ENCODE measurements at regions not wholly inside any gene's neighbourhood (a gene's known extent, or its start where the extent isn't known, plus 50 kb on each side); places are given as distances from the start of the nearest gene placed in this dataset.

DNA sequence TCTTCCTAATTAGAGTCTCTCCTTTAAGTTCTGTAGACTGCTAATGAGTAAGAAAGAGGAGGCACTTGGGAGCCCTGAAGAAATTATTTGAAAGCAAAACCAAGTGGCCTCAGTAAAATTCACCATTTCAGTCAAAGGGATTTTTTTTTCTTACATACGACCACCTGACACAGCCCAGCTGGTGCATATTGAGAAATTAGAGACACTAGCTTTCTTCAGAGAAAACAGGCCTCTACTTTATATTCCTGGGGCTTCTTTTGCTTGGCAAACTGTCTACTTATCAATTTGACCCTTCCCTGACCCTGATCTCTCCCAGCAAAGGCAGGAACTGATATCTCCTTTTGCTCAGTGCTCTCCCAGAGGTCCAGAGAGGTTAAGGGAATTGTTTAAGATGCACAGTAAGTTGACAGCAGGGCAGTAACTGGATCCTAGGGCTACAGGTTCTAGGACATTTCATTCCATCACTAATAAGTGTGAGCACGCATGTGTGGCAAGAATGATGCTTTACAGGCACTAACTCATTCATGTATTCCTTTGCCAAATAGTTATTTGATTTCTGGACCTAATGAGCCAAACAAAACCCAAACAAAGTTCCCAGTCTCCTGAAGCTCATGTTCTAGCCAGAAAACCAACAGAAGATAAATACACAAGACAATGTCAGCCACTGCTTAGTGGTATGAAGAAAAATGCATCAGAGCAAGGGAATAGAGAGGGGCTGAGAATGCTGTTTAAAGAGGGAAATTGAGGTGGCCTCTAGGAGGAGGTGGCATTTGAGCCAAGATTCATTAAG lies 467.6 kb downstream of the SOX6 start:
- Histone ChIP-seq H3K9ac (no peak overlapping the region), H3K4me1 (no peaks in the 10 kb centered on the region), H3K9me3 (replicated peaks in 1 of 11) (no peaks in the 10 kb centered on the region), H3K36me3 (no peaks in the 10 kb centered on the region), H3K27ac (no peak overlapping the region), H3K27me3 (no peaks in the 10 kb centered on the region), H3K4me2 (no peak overlapping the region), H4K20me1 (no peaks in the 10 kb centered on the region; a peak in 1 of 22 replicates), H3K4me3 (no peak overlapping the region)
- no peak for TF ChIP-seq Cebpa-rat (IDR thresholded peaks at IDR 0.05)

DNA sequence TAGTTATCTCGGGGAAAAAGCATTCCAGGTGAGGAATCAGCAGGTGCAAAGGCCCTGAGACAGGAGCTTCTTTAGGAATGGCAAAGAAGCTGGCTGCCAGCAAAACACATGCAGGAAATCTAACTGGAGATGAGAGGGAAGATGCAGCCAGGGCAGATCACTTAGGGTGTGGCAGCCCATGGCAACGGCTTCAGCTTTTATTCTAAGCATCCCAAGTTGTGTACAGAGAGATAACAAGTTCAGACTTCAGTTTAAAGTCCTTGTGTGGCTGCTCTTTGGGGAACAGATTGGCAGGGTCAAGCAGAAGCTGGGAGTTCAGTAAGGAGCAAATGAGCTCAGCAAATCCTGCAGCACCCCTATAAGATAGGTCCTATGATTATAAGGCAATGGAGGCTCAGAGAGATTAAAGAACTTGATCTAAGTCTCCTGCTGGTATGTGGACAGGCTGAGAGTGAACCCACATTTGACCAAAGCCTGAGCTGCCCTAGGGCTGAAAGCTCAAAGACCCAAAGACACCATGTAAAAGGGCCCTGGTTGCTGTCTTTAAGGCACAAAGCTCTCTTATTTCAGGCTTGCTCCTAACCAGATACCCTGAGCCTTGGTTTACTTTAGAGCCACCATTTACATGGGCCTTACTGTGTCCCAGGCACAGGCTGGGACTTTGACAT lies 466.8 kb downstream of the SOX6 start:
- H3K36me3 ChIP-seq = no peaks in the 10 kb centered on the region
- no peaks in the 10 kb centered on the region for H3K4me1 ChIP-seq
- H3K27me3 ChIP-seq = no peaks in the 10 kb centered on the region
- H3K9me3 ChIP-seq (replicated peaks in 1 of 11) = no peaks in the 10 kb centered on the region
- no peak overlapping the region for H3K27ac ChIP-seq
- H4K20me1 ChIP-seq = no peaks in the 10 kb centered on the region; a peak in 1 of 22 replicates
- H3K4me3 ChIP-seq = no peak overlapping the region
- H3K9ac ChIP-seq = no peak overlapping the region
- TF ChIP-seq Cebpa-rat (IDR thresholded peaks at IDR 0.05) = no peak
- H3K4me2 ChIP-seq = no peak overlapping the region

DNA sequence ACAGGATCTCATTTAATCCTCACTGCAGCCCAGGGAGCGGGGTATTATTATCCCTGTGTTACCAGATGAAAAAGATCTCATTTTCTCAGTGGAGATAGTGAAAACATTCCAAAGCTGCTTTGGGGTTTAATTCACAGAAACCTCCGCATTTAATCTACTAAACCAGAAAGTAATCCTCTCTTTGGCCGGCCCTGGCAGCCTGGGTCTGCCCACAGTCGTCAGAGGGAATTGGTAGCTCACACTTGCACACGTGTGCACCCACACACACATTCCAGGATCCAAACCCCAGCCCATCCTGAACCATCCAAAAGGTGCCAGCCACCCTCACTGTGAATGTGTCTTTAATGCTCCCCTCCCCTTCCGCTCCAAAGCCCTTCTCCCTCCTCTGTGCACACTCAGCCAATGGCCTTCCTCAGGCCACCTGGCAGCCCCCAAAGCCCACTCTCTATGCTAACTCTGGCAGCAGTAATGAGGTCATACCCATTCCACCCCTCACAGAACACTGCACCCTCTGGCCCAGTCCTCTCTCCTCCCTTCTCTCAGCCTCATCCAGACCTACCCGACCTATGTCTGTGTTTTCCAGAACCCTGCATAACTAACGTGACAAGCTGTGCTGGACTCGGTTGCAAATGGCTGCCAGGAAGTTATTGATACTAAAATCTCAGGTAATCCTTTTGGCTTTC lies 466.2 kb downstream of the SOX6 start:
- Histone ChIP-seq H3K36me3 (no peaks in the 10 kb centered on the region), H3K4me2 (no peak overlapping the region), H4K20me1 (no peaks in the 10 kb centered on the region), H3K27me3 (no peaks in the 10 kb centered on the region), H3K27ac (no peak overlapping the region), H3K9ac (no peak overlapping the region), H3K4me1 (no peaks in the 10 kb centered on the region), H3K9me3 (replicated peaks in 1 of 11) (no peaks in the 10 kb centered on the region), H3K4me3 (no peak overlapping the region)
- TF ChIP-seq Cebpa-rat (IDR thresholded peaks at IDR 0.05) = no peak

DNA sequence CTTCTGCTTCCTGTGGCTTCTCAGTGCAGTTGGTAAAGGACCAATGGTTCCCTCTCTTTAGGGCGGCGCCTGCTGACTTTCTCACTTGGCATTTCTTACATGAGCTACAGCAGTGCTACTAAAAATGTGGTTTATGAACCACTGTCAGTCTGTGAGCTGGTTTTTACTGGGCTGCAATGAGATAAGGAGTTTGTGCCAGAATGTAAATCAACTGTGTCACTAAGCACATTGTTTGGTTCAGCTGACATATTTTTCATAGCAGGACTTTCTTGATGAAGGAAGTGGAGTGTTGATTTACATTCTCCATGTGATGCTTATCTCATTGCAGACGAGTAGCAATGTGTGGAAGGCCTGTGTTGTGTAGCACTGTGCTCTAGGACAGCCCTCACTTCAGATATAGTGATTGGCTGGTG lies 463.3 kb downstream of the SOX6 start:
- no peak overlapping the region for H3K27ac ChIP-seq
- H4K20me1 ChIP-seq = no peaks in the 10 kb centered on the region; a peak in 1 of 22 replicates
- H3K4me3 ChIP-seq = no peak overlapping the region
- H3K9me3 ChIP-seq (replicated peaks in 1 of 11) = no peaks in the 10 kb centered on the region
- peaks cover 0 to 9% (median 7%) of the 10 kb centered on the region in 10 experiments; a peak in 11 of 20 replicates for H3K4me1 ChIP-seq
- no peak overlapping the region for H3K9ac ChIP-seq
- no peak overlapping the region for H3K4me2 ChIP-seq
- no peaks in the 10 kb centered on the region for H3K27me3 ChIP-seq
- no peak for TF ChIP-seq Cebpa-rat (IDR thresholded peaks at IDR 0.05)
- H3K36me3 ChIP-seq = no peaks in the 10 kb centered on the region

DNA sequence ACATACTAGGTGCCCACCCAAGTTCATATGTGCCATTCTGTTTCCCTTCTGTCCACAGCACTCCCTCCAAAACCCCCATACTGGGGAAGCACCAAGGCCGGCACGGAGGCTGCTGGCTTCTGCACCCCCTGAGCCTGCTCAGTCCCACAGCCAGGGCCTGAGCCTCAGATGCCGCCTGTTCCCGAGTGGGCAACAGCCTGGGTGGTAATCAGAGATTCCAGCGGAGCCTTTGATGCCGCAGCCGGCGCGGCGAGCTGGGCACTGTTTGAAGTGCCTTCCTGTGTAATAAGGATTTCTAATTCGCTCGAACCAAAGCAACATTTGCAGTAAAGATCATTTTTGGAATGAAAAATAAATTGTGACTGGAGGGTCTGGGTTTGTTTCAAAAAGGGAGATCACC lies 460.3 kb downstream of the SOX6 start:
- no peaks in the 10 kb centered on the region; a peak in 1 of 22 replicates for H4K20me1 ChIP-seq
- no peak overlapping the region for H3K9ac ChIP-seq
- H3K4me1 ChIP-seq = peaks cover 0 to 9% (median 7%) of the 10 kb centered on the region in 10 experiments; a peak in 11 of 20 replicates
- no peak overlapping the region for H3K4me2 ChIP-seq
- no peak overlapping the region for H3K27ac ChIP-seq
- H3K4me3 ChIP-seq = no peak overlapping the region
- H3K9me3 ChIP-seq (replicated peaks in 1 of 11) = no peaks in the 10 kb centered on the region
- no peaks in the 10 kb centered on the region for H3K36me3 ChIP-seq
- H3K27me3 ChIP-seq = no peaks in the 10 kb centered on the region
- no peak for TF ChIP-seq Cebpa-rat (IDR thresholded peaks at IDR 0.05)

- H3K4me3 ChIP-seq = no peak overlapping the region
- no peaks in the 10 kb centered on the region for H3K9me3 ChIP-seq (replicated peaks in 1 of 11)
- no peak overlapping the region for H3K9ac ChIP-seq
- no peaks in the 10 kb centered on the region for H3K27me3 ChIP-seq
- H3K4me2 ChIP-seq = no peak overlapping the region
- H3K36me3 ChIP-seq = no peaks in the 10 kb centered on the region
- TF ChIP-seq Cebpa-rat (IDR thresholded peaks at IDR 0.05) = no peak
- no peak overlapping the region for H3K27ac ChIP-seq
- no peaks in the 10 kb centered on the region; a peak in 1 of 22 replicates for H4K20me1 ChIP-seq
- peaks cover 0 to 9% (median 7%) of the 10 kb centered on the region in 10 experiments; a peak in 11 of 20 replicates for H3K4me1 ChIP-seq
These were observed 459.8 kb downstream of the SOX6 start for GRCh38 chr11:15896530-15896929.

DNA sequence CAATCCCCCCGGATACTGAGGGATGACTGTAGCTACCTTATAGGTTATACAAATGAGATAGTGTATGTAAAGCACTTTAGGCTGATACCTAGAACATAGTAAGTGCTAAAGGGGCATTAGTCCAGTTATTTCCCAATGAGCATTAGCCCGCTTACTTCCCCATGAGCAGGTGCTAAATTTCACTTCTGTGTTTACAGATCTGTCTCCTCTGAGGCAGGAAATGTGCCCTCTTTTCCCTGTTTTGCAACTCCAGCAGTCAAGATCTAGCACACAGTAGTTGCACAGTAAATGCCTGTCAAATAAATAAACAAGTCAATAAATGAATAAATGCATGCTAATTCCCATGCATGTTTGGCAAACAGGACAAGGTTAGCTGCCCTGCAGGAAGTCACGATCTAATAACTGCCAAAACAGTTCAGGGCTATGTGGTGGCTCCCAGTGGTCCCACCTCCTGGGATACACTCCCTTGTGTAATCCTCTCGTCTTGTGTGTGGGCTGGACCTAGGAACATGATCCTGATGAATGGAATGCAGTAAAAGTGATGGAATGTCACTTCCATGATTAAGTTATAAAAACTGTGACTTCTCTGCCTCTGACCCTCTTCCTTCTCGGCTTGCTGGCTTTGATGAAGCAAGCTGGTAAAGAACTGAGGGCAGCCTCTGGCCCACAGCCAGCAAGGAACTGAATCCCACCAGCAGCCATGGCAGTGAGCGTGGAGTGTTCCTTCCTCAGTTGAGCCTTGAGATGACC lies 459.0 kb downstream of the SOX6 start:
- no peak overlapping the region for H3K4me3 ChIP-seq
- H3K27me3 ChIP-seq = no peaks in the 10 kb centered on the region
- peak overlapping the region in 8 of 11 experiments; percentile 4 to 30 (median 12); a peak in 3 of 22 replicates for H3K4me2 ChIP-seq
- no peak overlapping the region for H3K9ac ChIP-seq
- H3K4me1 ChIP-seq = peaks cover 0 to 9% (median 7%) of the 10 kb centered on the region in 10 experiments; a peak in 11 of 20 replicates
- H4K20me1 ChIP-seq = no peaks in the 10 kb centered on the region; a peak in 1 of 22 replicates
- no peak overlapping the region for H3K27ac ChIP-seq
- no peaks in the 10 kb centered on the region for H3K36me3 ChIP-seq
- TF ChIP-seq Cebpa-rat (IDR thresholded peaks at IDR 0.05) = no peak
- H3K9me3 ChIP-seq (replicated peaks in 1 of 11) = no peaks in the 10 kb centered on the region

GRCh38 chr11:15901054-15901453 lies 455.3 kb downstream of the SOX6 start:
- no peaks in the 10 kb centered on the region; a peak in 1 of 22 replicates for H4K20me1 ChIP-seq
- H3K27me3 ChIP-seq = no peaks in the 10 kb centered on the region
- no peaks in the 10 kb centered on the region for H3K36me3 ChIP-seq
- peaks cover 0 to 9% (median 7%) of the 10 kb centered on the region in 10 experiments; a peak in 11 of 20 replicates for H3K4me1 ChIP-seq
- H3K27ac ChIP-seq = no peak overlapping the region
- no peaks in the 10 kb centered on the region for H3K9me3 ChIP-seq (replicated peaks in 1 of 11)
- H3K4me2 ChIP-seq = no peak overlapping the region
- H3K4me3 ChIP-seq = no peak overlapping the region
- no peak for TF ChIP-seq Cebpa-rat (IDR thresholded peaks at IDR 0.05)
- no peak overlapping the region for H3K9ac ChIP-seq

GRCh38 chr11:15901790-15902189 lies 454.6 kb downstream of the SOX6 start:
- no peaks in the 10 kb centered on the region for H3K9me3 ChIP-seq (replicated peaks in 1 of 11)
- H3K27me3 ChIP-seq = no peaks in the 10 kb centered on the region
- no peak overlapping the region for H3K9ac ChIP-seq
- H3K36me3 ChIP-seq = no peaks in the 10 kb centered on the region
- TF ChIP-seq Cebpa-rat (IDR thresholded peaks at IDR 0.05) = no peak
- no peak overlapping the region for H3K4me3 ChIP-seq
- H3K27ac ChIP-seq = no peak overlapping the region
- no peak overlapping the region for H3K4me2 ChIP-seq
- H4K20me1 ChIP-seq = no peaks in the 10 kb centered on the region; a peak in 1 of 22 replicates
- peaks cover 0 to 9% (median 7%) of the 10 kb centered on the region in 10 experiments; a peak in 11 of 20 replicates for H3K4me1 ChIP-seq

All from BLaER1 treated with 17β-estradiol and CSF1 and Interleukin-3, amounts not matched to agents 10 nM and 100 nM (cell line).